ENCODE measurements at regions not wholly inside any gene's neighbourhood (a gene's known extent, or its start where the extent isn't known, plus 50 kb on each side); places are given as distances from the start of the nearest gene placed in this dataset.

- TF ChIP-seq ZNF687 (IDR thresholded peaks at IDR 0.05) (peak; percentile 33; the same call in 1 of the 2 replicates), GATAD2B (conservative IDR thresholded peaks at IDR 0.05; ENCODE audit: low read depth) (no peak), ZNF384 (IDR thresholded peaks at IDR 0.05; ENCODE audit: borderline replicate concordance, low read depth, low read length) (peak; percentile 81; the same call in 1 of the 2 replicates), CREM (IDR thresholded peaks at IDR 0.05; ENCODE audit: low read depth) (0 out of 2 replicates have a peak, but pooled peaks have one; percentile 20), POLR2AphosphoS2 (IDR thresholded peaks at IDR 0.05; ENCODE audit: low read depth, low read length) (no peak), RB1 (IDR thresholded peaks at IDR 0.05; ENCODE audit: borderline replicate concordance) (0 out of 2 replicates have a peak, but pooled peaks have one; percentile 16), CEBPB (IDR thresholded peaks at IDR 0.05; ENCODE audit: borderline replicate concordance in 1 of 2, low read depth in 2 of 2, low read length in 2 of 2) (no peak), IRF3 (IDR thresholded peaks at IDR 0.05) (no peak), TCF3 (IDR thresholded peaks at IDR 0.05; ENCODE audit: borderline replicate concordance, insufficient read depth, low read depth, low read length) (no peak), NBN (IDR thresholded peaks at IDR 0.05) (0 out of 2 replicates have a peak, but pooled peaks have one; percentile 8), BRCA1 (IDR thresholded peaks at IDR 0.05; ENCODE audit: low read depth, low read length) (no peak), PRDM15 (CRISPR knock-in tag; IDR thresholded peaks at IDR 0.05) (no peak), WRNIP1 (IDR thresholded peaks at IDR 0.05; ENCODE audit: borderline replicate concordance, low read depth, low read length) (no peak), ETV6 (conservative IDR thresholded peaks at IDR 0.05 in 1 of 2, IDR thresholded peaks at IDR 0.05 in 1 of 2; ENCODE audit: borderline replicate concordance in 1 of 2, low read depth in 1 of 2) (peak in 1 of 2 experiments; percentile 75; a peak in 1 of 4 replicates), E4F1 (IDR thresholded peaks at IDR 0.05; ENCODE audit: borderline replicate concordance, partially characterized antibody) (no peak)
These were observed 66.3 kb upstream of the DARS1 start (continued) for GRCh38 chr2:136051725-136052048.
